HUDEP-2 (cell line): ENCODE measurements at regions not wholly inside any gene's neighbourhood (a gene's known extent, or its start where the extent isn't known, plus 50 kb on each side); places are given as distances from the start of the nearest gene placed in this dataset.

ENCODE experiments used
- DNase-seq, 76 experiments: peaks; one replicate each; lab custom pipeline; 2025; ENCODE audit not compliant: unreplicated experiment in 76 of 76; lab: John Stamatoyannopoulos, UW

DNA sequence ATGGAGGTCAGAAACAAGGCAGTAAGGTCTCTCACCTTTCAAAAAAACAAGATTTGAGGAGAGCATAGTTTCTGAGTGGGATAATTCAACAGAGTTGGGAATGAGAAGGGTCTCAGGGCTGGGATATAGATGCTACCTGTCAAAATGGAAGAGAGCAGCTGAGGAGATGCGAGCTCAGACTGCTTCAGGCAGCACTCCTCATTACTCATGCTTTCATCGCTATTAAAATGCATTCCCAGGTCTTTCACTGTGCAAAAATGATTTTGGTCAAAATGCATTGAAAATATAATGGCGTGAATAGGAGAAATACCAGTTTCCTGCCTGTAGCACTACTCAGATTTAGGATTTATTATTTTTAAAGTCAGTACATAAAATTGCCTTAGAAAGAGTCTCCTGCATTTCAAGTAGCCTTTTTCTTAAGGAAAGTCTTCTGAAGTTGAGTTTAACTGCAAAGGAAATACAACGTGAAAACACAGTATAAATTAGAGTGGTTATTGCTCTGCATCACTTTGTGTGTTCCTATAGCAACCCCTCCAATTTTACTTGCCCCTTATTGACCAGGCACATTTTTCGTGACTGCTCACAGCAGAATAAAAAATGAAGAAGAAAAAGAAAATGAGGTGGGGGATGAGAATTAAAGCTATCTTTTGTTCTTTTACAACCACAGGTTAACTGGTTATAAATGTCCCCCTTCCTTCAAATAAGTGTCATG is 724.8 kb upstream of the SEMA6A start:
- no peak for DNase-seq

- no peak for DNase-seq
Observed at GRCh38 chr5:117296872-117297271, 722.2 kb upstream of the SEMA6A start.

DNA sequence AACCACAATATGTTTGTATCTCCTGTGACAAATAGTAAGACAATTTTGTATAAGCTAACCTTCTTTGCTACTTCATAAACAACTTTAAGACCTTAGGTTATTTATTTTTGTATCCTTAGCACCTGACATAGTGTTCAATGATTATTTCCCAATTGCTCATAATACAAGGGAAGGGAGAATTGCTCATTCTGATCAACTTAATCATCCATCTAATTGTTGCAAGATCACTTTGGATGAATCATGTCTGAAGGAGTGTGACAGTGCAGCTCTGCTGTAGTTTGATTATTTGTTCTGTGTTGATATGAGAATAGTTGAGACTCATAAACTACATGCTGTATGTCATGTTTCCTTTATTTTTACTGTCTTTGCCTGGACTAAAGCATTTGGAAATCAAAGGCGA is 721.3 kb upstream of the SEMA6A start:
- no peak for DNase-seq

GRCh38 chr5:117286813-117287212 is 712.2 kb upstream of the SEMA6A start:
- DNase-seq = no peak

DNA sequence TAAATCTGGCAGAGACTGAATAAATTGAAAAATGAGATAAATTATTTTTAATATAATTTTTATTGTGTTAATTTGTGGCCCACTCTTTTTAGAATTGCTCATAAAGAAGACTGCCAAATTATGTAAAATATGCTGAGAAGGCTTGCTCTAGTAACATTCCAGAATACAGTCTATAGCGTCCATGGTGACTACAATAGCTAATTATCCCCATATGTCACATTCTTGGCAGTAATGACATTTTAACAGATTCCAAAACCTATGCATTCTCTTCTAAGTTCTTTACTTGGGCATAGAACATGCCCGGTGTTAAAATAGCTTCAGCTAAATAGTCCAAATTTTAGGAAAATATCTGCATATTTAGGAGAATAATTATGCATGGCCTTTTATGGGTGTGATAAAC is 697.0 kb upstream of the SEMA6A start:
- DNase-seq = no peak

DNA sequence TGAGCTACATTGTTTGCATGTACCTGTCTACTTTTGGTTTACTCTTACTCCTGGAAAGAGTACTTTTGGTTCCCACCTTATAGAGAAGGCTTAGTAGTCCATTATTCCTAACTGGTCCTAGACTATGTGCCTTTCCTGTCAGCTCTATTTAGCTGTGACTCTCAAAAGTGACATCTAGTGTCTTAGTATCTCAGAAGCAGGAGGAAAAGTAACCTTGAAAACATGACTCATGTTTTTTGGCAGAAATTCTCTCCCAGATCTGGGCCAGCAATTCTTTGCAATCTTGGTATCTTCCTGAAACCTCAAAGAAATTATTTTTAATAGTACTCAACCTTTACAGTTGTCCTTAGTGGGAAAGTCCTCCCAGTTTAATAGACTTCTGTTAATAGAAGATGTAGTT is 691.7 kb upstream of the SEMA6A start:
- DNase-seq = peak in 1 of 76 experiments; percentile 3

DNA sequence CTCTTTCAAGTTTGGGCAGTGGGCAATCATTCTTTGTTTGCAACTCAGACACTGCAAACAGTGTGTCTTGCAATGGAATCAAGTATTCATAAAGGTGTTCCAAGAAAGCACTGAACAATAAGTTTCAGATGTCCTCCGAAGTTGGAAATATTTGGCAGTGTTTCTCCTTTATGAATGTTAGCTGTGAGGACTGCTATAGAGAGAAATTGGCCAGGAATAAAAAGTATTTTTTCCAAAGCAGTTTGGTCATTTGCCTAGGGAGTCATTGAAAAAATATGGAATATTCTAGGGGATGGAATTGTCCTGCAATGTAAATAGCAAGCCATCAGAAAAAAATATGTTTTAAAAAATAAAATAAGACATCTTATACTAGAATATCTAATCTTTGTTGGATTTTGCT is 688.6 kb upstream of the SEMA6A start:
- DNase-seq = no peak

GRCh38 chr5:117262572-117263131 is 688.0 kb upstream of the SEMA6A start:
- no peak for DNase-seq

GRCh38 chr5:117261948-117262571 is 687.4 kb upstream of the SEMA6A start:
- no peak for DNase-seq

GRCh38 chr5:117255211-117256027 is 680.8 kb upstream of the SEMA6A start:
- DNase-seq = no peak

DNA sequence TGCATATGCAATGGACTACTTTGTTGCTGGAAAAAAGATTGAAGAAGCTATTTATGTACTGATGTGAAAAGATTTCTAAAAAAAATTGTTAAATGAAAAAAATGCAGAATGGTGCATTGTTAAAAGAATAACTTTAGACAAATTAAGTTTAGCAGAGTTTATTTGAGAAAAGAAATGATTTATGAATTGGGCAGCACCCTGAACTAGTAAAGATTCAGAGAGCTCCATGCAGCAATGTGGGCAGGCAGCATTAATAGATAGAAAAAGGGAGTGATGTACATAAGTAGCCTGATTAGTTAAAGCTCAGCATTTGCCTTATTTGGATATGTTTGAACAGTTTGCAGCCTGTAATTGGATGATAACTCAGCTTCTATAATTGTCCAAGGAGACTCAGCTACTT is 677.9 kb upstream of the SEMA6A start:
- no peak for DNase-seq

DNA sequence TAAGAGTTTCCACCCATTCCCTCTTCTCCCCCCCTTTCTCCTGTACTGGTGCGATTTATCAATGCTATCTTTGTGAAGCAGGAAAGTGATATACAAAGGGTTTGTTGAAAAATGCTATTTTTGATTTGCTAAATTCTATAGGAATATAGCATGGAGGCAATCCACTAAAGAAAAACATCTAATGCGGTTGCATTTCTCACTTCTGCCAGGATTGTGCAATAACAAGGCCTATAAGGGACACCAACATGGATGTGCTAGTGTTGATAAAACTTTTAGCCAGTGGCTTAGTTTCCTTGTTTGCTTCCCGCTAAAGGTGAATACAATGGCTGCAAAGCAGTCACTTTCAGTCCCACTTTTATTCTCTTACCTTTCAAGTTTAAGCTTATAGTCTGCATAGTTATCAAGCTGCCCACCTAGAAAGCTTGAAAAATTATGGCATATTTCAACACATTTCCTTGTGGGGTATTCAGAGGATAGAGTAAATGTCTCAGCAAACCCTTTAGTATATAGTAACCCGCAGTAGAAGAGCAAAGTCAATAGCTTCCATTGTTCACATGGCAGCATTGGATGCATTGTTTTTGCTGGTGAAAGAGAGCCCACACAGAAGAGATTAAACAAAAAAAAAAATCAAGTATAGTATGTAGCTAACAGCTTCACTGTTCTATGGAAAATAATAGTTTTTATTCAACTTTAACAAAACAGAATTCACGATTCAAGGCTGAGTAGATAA is 674.6 kb upstream of the SEMA6A start:
- no peak for DNase-seq

GRCh38 chr5:117246424-117246823 is 671.8 kb upstream of the SEMA6A start:
- no peak for DNase-seq

DNA sequence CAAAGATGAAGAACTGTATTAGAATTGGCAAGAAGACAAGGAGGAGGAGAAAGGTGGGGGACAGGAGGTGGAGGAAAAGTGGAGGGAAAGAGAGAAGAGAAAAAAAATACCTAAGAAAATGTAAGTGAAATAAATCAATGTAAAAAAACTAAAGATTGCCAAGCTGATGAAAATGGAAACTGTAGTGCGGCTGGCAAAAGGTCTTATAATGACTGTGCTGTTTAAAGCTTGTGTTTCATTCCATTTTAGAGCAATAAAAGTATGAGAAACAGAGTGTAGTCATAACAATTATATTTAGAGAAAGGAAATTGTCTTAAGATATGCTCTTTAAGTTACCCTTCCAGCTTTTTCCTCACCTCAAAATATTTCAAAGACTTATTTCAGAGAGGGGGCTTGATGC is 670.5 kb upstream of the SEMA6A start:
- no peak for DNase-seq

DNA sequence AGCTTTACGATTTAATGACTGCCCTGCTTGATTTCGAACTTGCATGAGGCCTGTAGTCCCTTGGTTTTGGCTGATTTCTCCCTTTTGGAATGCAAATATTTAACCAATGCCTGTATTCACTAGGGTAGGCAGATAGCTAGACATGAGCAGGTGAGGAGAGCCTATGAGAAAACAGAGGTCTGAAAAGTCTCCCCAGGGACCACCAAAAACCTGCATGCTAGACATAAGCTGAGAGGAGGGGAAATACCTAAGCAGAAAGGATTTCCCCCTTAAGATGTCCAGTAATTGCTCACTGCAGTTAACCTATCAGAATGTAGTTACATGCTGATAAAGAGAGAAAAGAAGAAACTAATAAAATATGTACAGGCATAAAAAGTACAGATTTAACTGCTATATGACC is 667.4 kb upstream of the SEMA6A start:
- DNase-seq = no peak

DNA sequence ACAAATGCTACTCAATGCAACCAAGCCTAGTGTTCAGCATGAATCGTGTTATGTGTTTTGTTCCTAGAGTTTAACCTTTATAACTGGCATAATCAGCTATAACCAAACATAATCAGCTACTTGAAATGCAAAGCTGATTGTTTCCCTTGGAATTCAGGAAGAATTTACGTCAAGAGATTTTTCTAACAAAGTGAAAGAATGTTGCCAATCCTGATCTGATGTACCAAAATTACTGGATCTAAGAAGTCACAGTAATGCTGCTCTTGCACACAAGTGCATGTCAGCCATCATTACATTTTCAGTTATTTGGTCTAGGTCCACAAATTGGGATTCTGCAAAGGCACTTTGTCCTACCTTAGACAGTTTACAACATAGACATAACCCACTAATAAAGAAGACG is 662.3 kb upstream of the SEMA6A start:
- DNase-seq = no peak

- DNase-seq = no peak
Observed at GRCh38 chr5:117235786-117236185, 661.2 kb upstream of the SEMA6A start.

DNA sequence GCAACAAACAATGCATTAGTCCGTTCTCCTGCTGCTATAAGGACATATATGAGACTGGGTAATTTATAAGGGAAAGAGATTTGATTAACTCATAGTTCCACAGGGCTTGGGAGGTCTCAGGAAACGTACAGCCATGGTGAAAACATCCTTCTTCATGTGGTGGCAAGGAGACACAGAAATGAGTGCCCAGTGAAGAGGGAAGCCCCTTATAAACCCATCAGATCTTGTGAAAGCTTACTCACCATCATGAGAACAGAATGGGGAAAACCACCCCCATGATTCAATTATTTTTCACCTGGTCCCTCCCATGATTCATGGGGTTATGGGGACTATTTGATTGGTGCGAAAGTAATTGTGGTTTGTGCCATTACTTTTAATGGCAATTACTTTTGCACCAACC is 655.8 kb upstream of the SEMA6A start:
- no peak for DNase-seq

GRCh38 chr5:117220730-117221129 is 646.1 kb upstream of the SEMA6A start:
- peak in 17 of 76 experiments; percentile 2 to 64 (median 30) for DNase-seq

- no peak for DNase-seq
Observed at GRCh38 chr5:117218789-117219188, 644.2 kb upstream of the SEMA6A start.

GRCh38 chr5:117212866-117213265 is 638.2 kb upstream of the SEMA6A start:
- DNase-seq = no peak
